HG03469 (cell line): ENCODE measurements at regions not wholly inside any gene's neighbourhood (a gene's known extent, or its start where the extent isn't known, plus 50 kb on each side); places are given as distances from the start of the nearest gene placed in this dataset.
A peak's percentile ranks its signal among the peaks of the same experiment; 100 is the strongest.

Source experiments
- ATAC-seq: cut with Tn5 transposase; IDR thresholded peaks from one replicate; pipeline ENCODE4 v1.9.1; 2021; ENCODE audit warnings: mild to moderate bottlenecking, moderate library complexity, moderate number of reproducible peaks; ENCODE audit not compliant: unreplicated experiment

GRCh38 chr3:189041482-189042090 is 130.2 kb upstream of the TPRG1 start:
- ATAC-seq, result peak; percentile 92

GRCh38 chr3:189042832-189043231 is 128.9 kb upstream of the TPRG1 start:
- no peak for ATAC-seq

GRCh38 chr3:189049458-189050236 is 122.1 kb upstream of the TPRG1 start:
- no peak for ATAC-seq

GRCh38 chr3:189053322-189053721 is 118.4 kb upstream of the TPRG1 start:
- ATAC-seq, result no peak

- no peak for ATAC-seq
These were observed 115.0 kb upstream of the TPRG1 start for GRCh38 chr3:189056646-189057335.

- no peak for ATAC-seq
These were observed 114.4 kb upstream of the TPRG1 start for GRCh38 chr3:189057369-189057768.

- ATAC-seq, result no peak
These were observed 113.7 kb upstream of the TPRG1 start for GRCh38 chr3:189058071-189058470.

- no peak for ATAC-seq
These were observed 100.8 kb upstream of the TPRG1 start for GRCh38 chr3:189070965-189071364.

GRCh38 chr3:189071446-189071845 is 100.3 kb upstream of the TPRG1 start:
- peak; percentile 72 for ATAC-seq

GRCh38 chr3:189076449-189076848 is 95.3 kb upstream of the TPRG1 start:
- no peak for ATAC-seq

GRCh38 chr3:189080745-189081144 is 91.0 kb upstream of the TPRG1 start:
- no peak for ATAC-seq

- no peak for ATAC-seq
These were observed 88.9 kb upstream of the TPRG1 start for GRCh38 chr3:189082666-189083427.

- ATAC-seq, result no peak
These were observed 87.2 kb upstream of the TPRG1 start for GRCh38 chr3:189084620-189085019.

- ATAC-seq, result no peak
These were observed 79.2 kb upstream of the TPRG1 start for GRCh38 chr3:189092547-189092946.

GRCh38 chr3:189094539-189094938 is 77.2 kb upstream of the TPRG1 start:
- ATAC-seq, result no peak

- ATAC-seq, result no peak
These were observed 75.7 kb upstream of the TPRG1 start for GRCh38 chr3:189096092-189096491.

GRCh38 chr3:189099031-189099471 is 72.7 kb upstream of the TPRG1 start:
- no peak for ATAC-seq

- no peak for ATAC-seq
These were observed 72.1 kb upstream of the TPRG1 start for GRCh38 chr3:189099505-189100290.

GRCh38 chr3:189100866-189101265 is 70.9 kb upstream of the TPRG1 start:
- no peak for ATAC-seq

GRCh38 chr3:189101594-189101993 is 70.2 kb upstream of the TPRG1 start:
- ATAC-seq, result no peak
